ENCODE measurements at regions not wholly inside any gene's neighbourhood (a gene's known extent, or its start where the extent isn't known, plus 50 kb on each side); places are given as distances from the start of the nearest gene placed in this dataset.
A peak's percentile ranks its signal among the peaks of the same experiment; 100 is the strongest.

- no peak overlapping the region for H3K27ac ChIP-seq (ENCODE audit: extremely low read depth, low read depth, low read length)
- ATAC-seq (no peak), DNase-seq (ENCODE audit: extremely low read depth in 1 of 4, low spot score in 3 of 4) (no peak), FAIRE-seq (no peak)
- no peaks in the 10 kb centered on the region for H3K9me1 ChIP-seq (ENCODE audit: control insufficient read depth, insufficient read depth, low read length)
- ChIA-PET POLR2A (interaction anchor here (0.6 to 1.6 kb wide), 2 partner anchors 9 to 126 kb away, joined by 3 to 4 read pairs; no protein-coding TSS in a partner anchor), CTCF (ENCODE audit: low intra/inter-chr PET ratio) (no interaction called here)
- H3K36me3 ChIP-seq (ENCODE audit: control insufficient read depth, insufficient read depth, low read length), result no peaks in the 10 kb centered on the region
- no peaks in the 10 kb centered on the region for H3K27me3 ChIP-seq (ENCODE audit: control insufficient read depth in 2 of 2, insufficient read depth in 2 of 2, low read length in 2 of 2)
- intact Hi-C loops (cut with micrococcal nuclease), result no loop called here
- in situ Hi-C loops (cut with MboI), result no loop called here
- BruUV-seq (replicated peaks), result no TSS peak
- no peak overlapping the region for H3K9ac ChIP-seq (ENCODE audit: insufficient read depth in 1 of 2, low read depth in 2 of 2, low read length in 2 of 2)
- TF ChIP-seq FOXA3 (CRISPR knock-in tag; conservative IDR thresholded peaks at IDR 0.05 in 1 of 2, IDR thresholded peaks at IDR 0.05 in 1 of 2) (0 out of 4 replicates have a peak, but pooled peaks of 1 of the 2 experiments have one; percentile 10), REST (IDR thresholded peaks at IDR 0.05; ENCODE audit: borderline replicate concordance) (no peak), REST (CRISPR knock-in tag; IDR thresholded peaks at IDR 0.05; ENCODE audit: low read depth) (no peak)
- no peaks in the 10 kb centered on the region for H3K9me3 ChIP-seq (replicated peaks; ENCODE audit: control insufficient read depth, insufficient read depth, low read depth, low read length)
- no peak overlapping the region for H3K4me3 ChIP-seq
- no peak overlapping the region for H3K4me2 ChIP-seq (ENCODE audit: insufficient read depth, low read length)
- H3K79me2 ChIP-seq (ENCODE audit: control insufficient read depth, insufficient read depth, low read length), result no peaks in the 10 kb centered on the region
- 8% methylated on average over 1 of the region's 1 CpG for WGBS (ENCODE audit: insufficient coverage, low coverage, missing lambda C conversion rate)
- H3K4me1 ChIP-seq (replicated peaks in 1 of 2; ENCODE audit: control insufficient read depth in 2 of 2, insufficient read depth in 2 of 2, low read length in 2 of 2), result peaks cover 3 to 22% of the 10 kb centered on the region in 2 experiments
- no peaks in the 10 kb centered on the region for H4K20me1 ChIP-seq (replicated peaks; ENCODE audit: control insufficient read depth, insufficient read depth, low read length)
- H2AFZ ChIP-seq (ENCODE audit: low read depth, low read length), result peak overlapping the region; percentile 70
These were observed 238.5 kb upstream of the PGRMC2 start for GRCh38 chr4:128525992-128526630.
